GM23338 (cell line): ENCODE measurements at regions not wholly inside any gene's neighbourhood (a gene's known extent, or its start where the extent isn't known, plus 50 kb on each side); places are given as distances from the start of the nearest gene placed in this dataset.

Experiments
- ATAC-seq: fragments of 200-7000 bp; cut with Tn5 transposase; 3 replicates; pipeline ENCODE4 v1.9.1; 2020
- DNase-seq: peaks from one replicate; pipeline ENCODE4 v3.0.0-alpha.2; 2015; ENCODE audit warnings: low spot score
- H2AFZ ChIP-seq: fragments of 200-600 bp; sonication (generic); 2 replicates; pipeline ENCODE4 v1.8.0; 2016; ENCODE audit warnings: antibody characterized with exemption, mild to moderate bottlenecking, moderate library complexity
- H3F3A ChIP-seq: fragments of 200-600 bp; sonication (generic); replicated peaks from 2 replicates; pipeline ENCODE4 v1.8.0; 2017; ENCODE audit warnings: antibody characterized with exemption, mixed run types, low read depth
- H3K27ac ChIP-seq: fragments of 200-600 bp; sonication (generic); 2 replicates; pipeline ENCODE4 v1.6.1; 2016; ENCODE audit warnings: low read depth
- H3K27me3 ChIP-seq: fragments of 200-600 bp; sonication (generic); 2 replicates; pipeline ENCODE4 v1.8.0; 2016; ENCODE audit warnings: mild to moderate bottlenecking, mixed run types, moderate library complexity; ENCODE audit not compliant: insufficient read depth
- H3K36me3 ChIP-seq: fragments of 200-600 bp; sonication (generic); 2 replicates; pipeline ENCODE4 v1.8.0; 2016; ENCODE audit warnings: mild to moderate bottlenecking; ENCODE audit not compliant: insufficient read depth
- H3K4me1 ChIP-seq: fragments of 200-600 bp; sonication (generic); 2 replicates; pipeline ENCODE4 v1.8.0; 2016; ENCODE audit warnings: mild to moderate bottlenecking, moderate library complexity; ENCODE audit not compliant: insufficient read depth
- H3K4me2 ChIP-seq: fragments of 200-600 bp; sonication (generic); 2 replicates; pipeline ENCODE4 v1.7.1; 2017; ENCODE audit warnings: mixed run types
- H3K4me3 ChIP-seq: fragments of 200-600 bp; sonication (generic); 2 replicates; pipeline ENCODE4 v1.6.1; 2016; ENCODE audit warnings: mixed run types
- H3K79me2 ChIP-seq: fragments of 200-600 bp; sonication (generic); replicated peaks from 2 replicates; pipeline ENCODE4 v1.8.0; 2017; ENCODE audit warnings: mild to moderate bottlenecking; ENCODE audit not compliant: insufficient read depth
- H3K9me2 ChIP-seq: fragments of 200-600 bp; sonication (generic); 2 replicates; pipeline ENCODE4 v1.8.0; 2017; ENCODE audit not compliant: insufficient read depth
- H4K20me1 ChIP-seq: fragments of 200-600 bp; sonication (generic); replicated peaks from 2 replicates; pipeline ENCODE4 v1.8.0; 2017; ENCODE audit warnings: mild to moderate bottlenecking; ENCODE audit not compliant: insufficient read depth
- H3K27ac Mint-ChIP-seq: 2 replicates; pipeline ENCODE4 v1.8.0; 2020; ENCODE audit warnings: inconsistent platforms, mild to moderate bottlenecking, moderate library complexity, mixed read lengths
- H3K27me3 Mint-ChIP-seq: 3 replicates; pipeline ENCODE4 v1.8.0; 2022; ENCODE audit warnings: low read depth, mild to moderate bottlenecking, moderate library complexity, mixed read lengths, inconsistent platforms; ENCODE audit not compliant: insufficient read depth, poor library complexity
- H3K36me3 Mint-ChIP-seq: 3 replicates; pipeline ENCODE4 v1.8.0; 2021; ENCODE audit warnings: low read depth, mild to moderate bottlenecking, inconsistent platforms, moderate library complexity, mixed read lengths
- H3K4me1 Mint-ChIP-seq: 3 replicates; pipeline ENCODE4 v1.8.0; 2020; ENCODE audit warnings: mild to moderate bottlenecking, inconsistent platforms, mixed read lengths
- H3K4me3 Mint-ChIP-seq: 3 replicates; pipeline ENCODE4 v1.8.0; 2021; ENCODE audit warnings: moderate library complexity, mild to moderate bottlenecking, inconsistent platforms, mixed read lengths
- H3K9me3 Mint-ChIP-seq: 3 replicates; pipeline ENCODE4 v1.8.0; 2020; ENCODE audit warnings: moderate library complexity, mild to moderate bottlenecking, inconsistent platforms, mixed read lengths
- CREB1 ChIP-seq: fragments of 250-450 bp; sonication (Bioruptor Pico); IDR thresholded peaks from 2 replicates; pipeline ENCODE4 v1.5.0; 2020; ENCODE audit warnings: low read depth, mild to moderate bottlenecking, moderate library complexity
- CTCF ChIP-seq, 2 experiments: fragments of 200-600 bp in 1 of 2; sonication (generic) in 1 of 2; conservative IDR thresholded peaks; 2 replicates each; pipeline versions ENCODE4 v1.5.1 to v1.6.1; 2016 to 2017; ENCODE audit warnings: antibody characterized with exemption in 2 of 2, low read depth in 2 of 2, mild to moderate bottlenecking in 2 of 2, moderate library complexity in 1 of 2
- ETS1 ChIP-seq: IDR thresholded peaks from 2 replicates; pipeline ENCODE4 v1.6.1; 2016; ENCODE audit warnings: antibody characterized with exemption
- EZH2 ChIP-seq: fragments of 200-600 bp; sonication (generic); IDR thresholded peaks from one replicate; pipeline ENCODE4 v1.8.0; 2017; ENCODE audit warnings: antibody characterized with exemption, mild to moderate bottlenecking, low read depth; ENCODE audit not compliant: unreplicated experiment
- EZH2phosphoT487 ChIP-seq: fragments of 200-600 bp; sonication (generic); IDR thresholded peaks from one replicate; pipeline ENCODE4 v1.8.1; 2018; ENCODE audit warnings: antibody characterized with exemption; ENCODE audit not compliant: unreplicated experiment
- JUNB ChIP-seq: IDR thresholded peaks from one replicate; pipeline ENCODE4 v1.6.1; 2016; ENCODE audit warnings: antibody characterized with exemption; ENCODE audit not compliant: unreplicated experiment
- NANOG ChIP-seq: IDR thresholded peaks from 2 replicates; pipeline ENCODE4 v1.6.1; 2016; ENCODE audit warnings: antibody characterized with exemption, borderline replicate concordance
- POLR2AphosphoS5 ChIP-seq: IDR thresholded peaks from 2 replicates; pipeline ENCODE4 v1.6.1; 2016; ENCODE audit warnings: antibody characterized with exemption, low read depth
- REST ChIP-seq: IDR thresholded peaks from one replicate; pipeline ENCODE4 v1.6.1; 2018; ENCODE audit warnings: antibody characterized with exemption; ENCODE audit not compliant: unreplicated experiment
- STAT1 ChIP-seq: IDR thresholded peaks from one replicate; pipeline ENCODE4 v1.6.1; 2016; ENCODE audit warnings: antibody characterized with exemption; ENCODE audit not compliant: unreplicated experiment
- ZNF114 ChIP-seq: fragments of 250-450 bp; sonication (Bioruptor Pico); IDR thresholded peaks from 2 replicates; pipeline ENCODE4 v1.5.0; 2020; ENCODE audit warnings: mild to moderate bottlenecking, moderate library complexity
- ZNF331 ChIP-seq: fragments of 250-450 bp; sonication (Bioruptor Pico); IDR thresholded peaks from 2 replicates; pipeline ENCODE4 v1.5.0; 2020; ENCODE audit warnings: low read depth, mild to moderate bottlenecking, moderate library complexity
- ZNF462 ChIP-seq: fragments of 250-450 bp; sonication (Bioruptor Pico); IDR thresholded peaks from 2 replicates; pipeline ENCODE4 v1.5.0; 2020; ENCODE audit warnings: mild to moderate bottlenecking, moderate library complexity

DNA sequence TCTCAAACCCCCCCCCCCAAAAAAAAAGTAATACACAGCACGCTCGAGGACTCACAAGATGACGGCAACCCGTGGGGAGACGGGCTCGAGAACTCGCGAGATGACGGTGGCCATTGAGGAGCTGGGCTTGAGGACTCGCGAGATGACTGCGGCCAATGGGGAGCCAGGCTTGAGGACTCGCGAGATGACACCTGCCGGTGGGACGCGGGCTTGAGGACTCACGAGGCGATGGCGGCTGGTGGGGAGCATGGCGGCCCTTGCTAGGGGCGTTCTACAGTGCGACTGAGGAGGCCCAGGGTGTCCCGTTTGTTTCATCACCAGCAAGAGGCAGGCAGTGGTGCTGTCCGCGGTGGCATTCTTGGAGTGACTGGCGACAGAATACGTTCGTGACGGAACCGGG, 172.4 kb upstream of the MAGEB16 start (continued):
- TF ChIP-seq ZNF462 (CRISPR knock-in tag) (no peak), EZH2phosphoT487 (no peak), ZNF114 (CRISPR knock-in tag) (no peak), CREB1 (CRISPR knock-in tag) (no peak), CTCF (conservative IDR thresholded peaks at IDR 0.05; ENCODE audit: low read depth in 2 of 2) (no peak), STAT1 (no peak), ZNF331 (CRISPR knock-in tag) (no peak), POLR2AphosphoS5 (no peak)

DNA sequence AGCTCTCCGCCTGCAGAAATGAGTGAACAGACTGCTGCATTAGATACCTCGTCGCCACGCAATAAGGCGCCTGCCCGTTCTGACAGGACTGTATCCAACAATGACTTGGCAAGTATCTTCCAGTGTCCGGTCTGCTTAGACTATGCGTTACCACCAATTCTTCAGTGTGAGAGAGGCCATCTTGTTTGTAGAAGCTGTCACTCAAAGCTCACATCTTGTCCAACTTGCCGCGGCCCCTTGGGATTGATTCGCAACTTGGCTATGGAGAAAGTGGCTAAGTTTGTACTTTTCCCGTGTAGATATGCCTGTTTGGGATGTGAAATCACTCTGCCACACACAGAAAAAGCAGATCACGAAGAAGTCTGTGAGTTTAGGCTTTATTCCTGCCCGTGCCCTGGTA, 172.0 kb upstream of the MAGEB16 start:
- DNase-seq (no peak), ATAC-seq (no peak)
- Mint-ChIP-seq H3K4me3 (no peak overlapping the region), H3K27ac (no peak overlapping the region), H3K27me3 (no peaks in the 10 kb centered on the region), H3K36me3 (no peaks in the 10 kb centered on the region), H3K4me1 (no peaks in the 10 kb centered on the region), H3K9me3 (peaks cover 9% of the 10 kb centered on the region; the same call in 1 of the 3 replicates)
- H3K4me2 ChIP-seq, result no peak overlapping the region
- no peaks in the 10 kb centered on the region for H3K79me2 ChIP-seq
- H3K9me2 ChIP-seq, result no peaks in the 10 kb centered on the region
- no peak overlapping the region for H3K27ac ChIP-seq
- no peaks in the 10 kb centered on the region for H3K36me3 ChIP-seq
- H3K27me3 ChIP-seq, result no peaks in the 10 kb centered on the region
- H3F3A ChIP-seq, result no peaks in the 10 kb centered on the region
- no peaks in the 10 kb centered on the region for H4K20me1 ChIP-seq
- no peak overlapping the region for H2AFZ ChIP-seq
- no peak overlapping the region for H3K4me3 ChIP-seq
- no peaks in the 10 kb centered on the region for H3K4me1 ChIP-seq
- TF ChIP-seq CREB1 (CRISPR knock-in tag), result no peak
- no peak for TF ChIP-seq JUNB
- TF ChIP-seq EZH2phosphoT487, result no peak
- no peak for TF ChIP-seq REST
- TF ChIP-seq POLR2AphosphoS5, result no peak
- TF ChIP-seq ETS1, result no peak
- no peak for TF ChIP-seq EZH2
- TF ChIP-seq ZNF331 (CRISPR knock-in tag), result no peak
- no peak for TF ChIP-seq NANOG
